B cell (primary cell): ENCODE measurements at regions not wholly inside any gene's neighbourhood (a gene's known extent, or its start where the extent isn't known, plus 50 kb on each side); places are given as distances from the start of the nearest gene placed in this dataset.

Experiments
- ATAC-seq: fragments of 200-7000 bp; cut with Tn5 transposase; one replicate; pipeline ENCODE4 v1.10.0; 2021; ENCODE audit warnings: low read depth, mild to moderate bottlenecking, moderate number of reproducible peaks, moderate library complexity
- CTCF ChIA-PET: fragments of 350-600 bp; sonication (Branson Sonifier 250); formaldehyde crosslinking; loops from one replicate; lab custom pipeline; 2021; ENCODE audit warnings: antibody characterized with exemption, inconsistent platforms; lab: Charles Lee
- POLR2A ChIA-PET: fragments of 350-600 bp; sonication (Branson Sonifier 250); formaldehyde crosslinking; loops from one replicate; lab custom pipeline; 2021; ENCODE audit warnings: antibody characterized with exemption; lab: Charles Lee
- DNase-seq: peaks from one replicate; pipeline ENCODE4 v3.0.0; 2013
- H2AFZ ChIP-seq: 2 replicates; pipeline ENCODE4 v1.6.1; 2012; ENCODE audit warnings: mild to moderate bottlenecking, low read depth, low read length; ENCODE audit not compliant: insufficient read depth, poor library complexity, severe bottlenecking
- H3K27ac ChIP-seq, 2 donors: 1 replicate in 1 of 2; 2 replicates in 1 of 2; pipeline ENCODE4 v1.5.1; 2012 to 2013; ENCODE audit warnings: low read length in 2 of 2, mild to moderate bottlenecking in 2 of 2, moderate library complexity in 1 of 2
- H3K27me3 ChIP-seq, 4 experiments: fragments of 200-600 bp in 1 of 4; sonication (generic) in 1 of 4; replicated peaks in 1 of 4; 1 replicate in 2 of 4; 2 replicates in 2 of 4; pipeline versions ENCODE4 v1.6.1 to v1.7.0; 2013 to 2016; ENCODE audit warnings: low read length in 3 of 4, mild to moderate bottlenecking in 2 of 4, mixed read lengths in 1 of 4, moderate library complexity in 1 of 4; ENCODE audit not compliant: insufficient read depth in 4 of 4, control insufficient read depth in 3 of 4; ENCODE audit errors: control extremely low read depth in 1 of 4
- H3K36me3 ChIP-seq, 2 experiments: replicated peaks in 1 of 2; 1 replicate in 1 of 2; 2 replicates in 1 of 2; pipeline versions ENCODE4 v1.6.1 to v1.7.1; 2013; ENCODE audit warnings: low read length in 1 of 2; ENCODE audit not compliant: insufficient read depth in 2 of 2, control insufficient read depth in 1 of 2; ENCODE audit errors: control extremely low read depth in 1 of 2, extremely low read depth in 1 of 2
- H3K4me1 ChIP-seq, 2 donors: fragments of 200-600 bp in 1 of 2; sonication (generic) in 1 of 2; 1 replicate in 1 of 2; 2 replicates in 1 of 2; pipeline versions ENCODE4 v1.5.1 to v1.6.1; 2013 to 2017; ENCODE audit warnings: low read length in 2 of 2; ENCODE audit not compliant: control insufficient read depth in 2 of 2, insufficient read depth in 2 of 2
- H3K4me2 ChIP-seq: replicated peaks from 2 replicates; pipeline ENCODE3; 2012; ENCODE audit warnings: mild to moderate bottlenecking, low read depth, low read length; ENCODE audit not compliant: poor library complexity, severe bottlenecking
- H3K4me3 ChIP-seq, 5 experiments: fragments of 200-600 bp in 1 of 5; sonication (generic) in 1 of 5; 1 replicate in 3 of 5; 2 replicates in 2 of 5; pipeline versions ENCODE4 v1.5.1 to v1.7.0; 2011 to 2016; ENCODE audit warnings: low read length in 4 of 5, mild to moderate bottlenecking in 4 of 5, low read depth in 2 of 5, control low read depth in 1 of 5, moderate library complexity in 1 of 5; ENCODE audit not compliant: insufficient read depth in 1 of 5; ENCODE audit errors: control extremely low read depth in 1 of 5, extremely low read depth in 1 of 5
- H3K79me2 ChIP-seq: fragments of 200-600 bp; sonication (generic); one replicate; pipeline ENCODE4 v1.6.0; 2016; ENCODE audit warnings: low read length; ENCODE audit not compliant: control insufficient read depth, insufficient read depth
- H3K9ac ChIP-seq: fragments of 200-600 bp; sonication (generic); 2 replicates; pipeline ENCODE4 v1.6.1; 2017; ENCODE audit warnings: mild to moderate bottlenecking, low read length, moderate library complexity
- H3K9me3 ChIP-seq, 3 donors: one replicate each; pipeline versions ENCODE4 v1.6.1 to v1.7.1; 2013; ENCODE audit warnings: low read length in 2 of 3; ENCODE audit not compliant: control insufficient read depth in 2 of 3, insufficient read depth in 1 of 3; ENCODE audit errors: control extremely low read depth in 1 of 3
- H4K20me1 ChIP-seq: 2 replicates; pipeline ENCODE4 v1.6.0; 2012; ENCODE audit warnings: mild to moderate bottlenecking, low read length; ENCODE audit not compliant: insufficient read depth, control insufficient read depth, poor library complexity, severe bottlenecking
- H3K27ac Mint-ChIP-seq: one replicate; pipeline ENCODE4 v1.8.0; 2021; ENCODE audit warnings: mixed read lengths
- H3K27me3 Mint-ChIP-seq: one replicate; pipeline ENCODE4 v1.8.0; 2021; ENCODE audit warnings: mixed read lengths
- H3K4me1 Mint-ChIP-seq: one replicate; pipeline ENCODE4 v1.8.0; 2021; ENCODE audit warnings: mixed read lengths
- H3K4me3 Mint-ChIP-seq: one replicate; pipeline ENCODE4 v1.8.0; 2021; ENCODE audit warnings: mixed read lengths
- H3K9me3 Mint-ChIP-seq: one replicate; pipeline ENCODE4 v1.8.0; 2022; ENCODE audit warnings: mixed read lengths; ENCODE audit not compliant: insufficient read depth
- EZH2 ChIP-seq: IDR thresholded peaks from 2 replicates; pipeline ENCODE4 v1.6.1; 2012; ENCODE audit warnings: borderline replicate concordance, low read depth, mild to moderate bottlenecking, moderate library complexity, low read length; ENCODE audit not compliant: insufficient read depth, poor library complexity, severe bottlenecking
- WGBS: methylation state at CpG from one replicate; pipeline ENCODE4 v1.1.5; 2013; ENCODE audit warnings: missing lambda C conversion rate; ENCODE audit not compliant: insufficient coverage; 5-methylcytosine and 5-hydroxymethylcytosine counted together
- intact Hi-C: fragments of 100-400 bp; cut with micrococcal nuclease; formaldehyde crosslinking; loops from one replicate; pipeline ENCODE4 v1.10.0; 2022
- TF ChIP-seq, protein P1 (sequence below): fragments of 200-600 bp; IDR thresholded peaks from one replicate; pipeline ENCODE4 v1.8.0; 2022; ENCODE audit warnings: antibody characterized with exemption, mild to moderate bottlenecking

- Histone ChIP-seq H3K79me2 (no peaks in the 10 kb centered on the region), H3K9me3 (no peaks in the 10 kb centered on the region), H3K4me1 (no peaks in the 10 kb centered on the region), H4K20me1 (no peaks in the 10 kb centered on the region), H3K36me3 (no peaks in the 10 kb centered on the region), H3K4me2 (no peak overlapping the region), H3K27ac (no peak overlapping the region), H2AFZ (no peak overlapping the region), H3K4me3 (no peak overlapping the region), H3K27me3 (no peaks in the 10 kb centered on the region), H3K9ac (no peak overlapping the region)
- DNase-seq (no peak), ATAC-seq (no peak)
- intact Hi-C loops, result no loop called here
- no peak for TF ChIP-seq EZH2
- TF ChIP-seq, protein P1, sequence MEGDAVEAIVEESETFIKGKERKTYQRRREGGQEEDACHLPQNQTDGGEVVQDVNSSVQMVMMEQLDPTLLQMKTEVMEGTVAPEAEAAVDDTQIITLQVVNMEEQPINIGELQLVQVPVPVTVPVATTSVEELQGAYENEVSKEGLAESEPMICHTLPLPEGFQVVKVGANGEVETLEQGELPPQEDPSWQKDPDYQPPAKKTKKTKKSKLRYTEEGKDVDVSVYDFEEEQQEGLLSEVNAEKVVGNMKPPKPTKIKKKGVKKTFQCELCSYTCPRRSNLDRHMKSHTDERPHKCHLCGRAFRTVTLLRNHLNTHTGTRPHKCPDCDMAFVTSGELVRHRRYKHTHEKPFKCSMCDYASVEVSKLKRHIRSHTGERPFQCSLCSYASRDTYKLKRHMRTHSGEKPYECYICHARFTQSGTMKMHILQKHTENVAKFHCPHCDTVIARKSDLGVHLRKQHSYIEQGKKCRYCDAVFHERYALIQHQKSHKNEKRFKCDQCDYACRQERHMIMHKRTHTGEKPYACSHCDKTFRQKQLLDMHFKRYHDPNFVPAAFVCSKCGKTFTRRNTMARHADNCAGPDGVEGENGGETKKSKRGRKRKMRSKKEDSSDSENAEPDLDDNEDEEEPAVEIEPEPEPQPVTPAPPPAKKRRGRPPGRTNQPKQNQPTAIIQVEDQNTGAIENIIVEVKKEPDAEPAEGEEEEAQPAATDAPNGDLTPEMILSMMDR, result no peak
- H3K27ac Mint-ChIP-seq, result no peak overlapping the region
- peaks cover 26% of the 10 kb centered on the region for H3K27me3 Mint-ChIP-seq
- H3K4me3 Mint-ChIP-seq, result no peak overlapping the region
- POLR2A ChIA-PET, result no interaction called here
- no CpG with 5 or more reads among the region's 1 CpG for WGBS
- CTCF ChIA-PET, result no interaction called here
- no peaks in the 10 kb centered on the region for H3K4me1 Mint-ChIP-seq
- no peaks in the 10 kb centered on the region for H3K9me3 Mint-ChIP-seq
Measured at GRCh38 chr5:126363658-126364057, 59.6 kb upstream of the GRAMD2B start.

DNA sequence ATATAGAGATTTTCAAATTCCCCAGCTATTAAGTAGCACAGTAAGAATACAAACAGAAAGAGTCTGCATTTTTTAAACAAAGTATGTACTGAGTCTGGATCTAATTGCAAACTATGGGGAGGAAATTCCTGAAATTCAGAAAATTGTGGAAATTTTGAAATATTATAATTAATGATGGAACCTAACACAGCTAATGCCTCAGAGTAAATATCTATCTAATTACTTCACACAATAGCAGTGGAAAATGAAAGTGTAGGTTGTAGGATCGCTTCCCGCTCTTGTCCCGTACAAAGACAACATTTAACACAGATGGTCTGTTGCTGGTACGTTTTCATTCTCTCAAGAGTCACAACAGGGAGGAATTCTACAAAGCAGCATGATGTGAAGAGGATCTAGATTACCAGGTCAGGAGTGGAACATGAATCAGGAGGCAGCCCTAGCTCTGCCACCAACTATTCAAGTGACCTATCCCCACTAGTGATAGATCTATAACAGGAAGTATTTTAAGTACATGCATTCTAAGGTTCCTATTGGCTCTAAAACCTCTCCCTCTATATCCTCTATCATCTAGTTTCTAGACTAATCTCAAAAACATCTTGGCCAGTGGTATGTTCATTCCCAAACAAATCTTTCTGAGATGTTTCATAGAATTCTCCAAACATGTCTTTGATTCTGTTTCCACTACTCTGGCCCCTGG, 58.9 kb upstream of the GRAMD2B start:
- Mint-ChIP-seq H3K4me3 (no peak overlapping the region), H3K27me3 (peaks cover 29% of the 10 kb centered on the region), H3K27ac (no peak overlapping the region), H3K4me1 (no peaks in the 10 kb centered on the region), H3K9me3 (no peaks in the 10 kb centered on the region)
- Histone ChIP-seq H3K9me3 (no peaks in the 10 kb centered on the region), H3K27ac (no peak overlapping the region), H3K27me3 (peaks cover 0 to 3% (median 0%) of the 10 kb centered on the region in 4 experiments), H2AFZ (no peak overlapping the region), H3K9ac (no peak overlapping the region), H4K20me1 (no peaks in the 10 kb centered on the region), H3K4me3 (no peak overlapping the region), H3K4me1 (no peaks in the 10 kb centered on the region), H3K79me2 (no peaks in the 10 kb centered on the region), H3K4me2 (no peak overlapping the region), H3K36me3 (no peaks in the 10 kb centered on the region)
- DNase-seq, result no peak
- ATAC-seq, result no peak
- WGBS, result no CpG with 5 or more reads among the region's 4 CpGs
- ChIA-PET POLR2A (no interaction called here), CTCF (no interaction called here)
- intact Hi-C loops, result no loop called here
- TF ChIP-seq, protein P1, result no peak
- TF ChIP-seq EZH2, result no peak
